HepG2 (cell line): ENCODE measurements at regions not wholly inside any gene's neighbourhood (a gene's known extent, or its start where the extent isn't known, plus 50 kb on each side); places are given as distances from the start of the nearest gene placed in this dataset.

Source experiments
- RBFOX2 ChIP-seq: fragments of 200-400 bp; formaldehyde crosslinking; IDR thresholded peaks from 2 replicates; pipeline ENCODE4 v1.6.1; 2017; ENCODE audit warnings: low read depth, mild to moderate bottlenecking, low read length
- RERE ChIP-seq: IDR thresholded peaks from 2 replicates; pipeline ENCODE4 v1.6.1; 2016; ENCODE audit warnings: low read depth, missing genetic modification reagents, missing compliant biosample characterization
- SMAD1 ChIP-seq: sonication (generic); formaldehyde crosslinking; IDR thresholded peaks from 2 replicates; pipeline ENCODE4 v1.4.0; 2020; ENCODE audit warnings: missing genetic modification reagents, low read depth, mild to moderate bottlenecking, borderline replicate concordance
- ZKSCAN8 ChIP-seq: IDR thresholded peaks from 2 replicates; pipeline ENCODE4 v1.6.1; 2016; ENCODE audit warnings: borderline replicate concordance, missing genetic modification reagents, missing compliant biosample characterization
- ZNF407 ChIP-seq: sonication (generic); formaldehyde crosslinking; IDR thresholded peaks from one replicate; pipeline ENCODE4 v1.5.1; 2020; ENCODE audit warnings: mild to moderate bottlenecking, missing genetic modification reagents; ENCODE audit errors: not compliant biosample characterization
- ZNF446 ChIP-seq: sonication (generic); formaldehyde crosslinking; IDR thresholded peaks from 2 replicates; pipeline ENCODE4 v1.5.0; 2020; ENCODE audit warnings: mild to moderate bottlenecking, missing genetic modification reagents
- ZNF678 ChIP-seq: sonication (generic); formaldehyde crosslinking; IDR thresholded peaks from 2 replicates; pipeline ENCODE4 v1.4.0; 2020; ENCODE audit warnings: mild to moderate bottlenecking, missing genetic modification reagents
- ZNF75D ChIP-seq: sonication (generic); formaldehyde crosslinking; IDR thresholded peaks from 2 replicates; pipeline ENCODE4 v1.8.1; 2023; ENCODE audit warnings: missing genetic modification reagents, mild to moderate bottlenecking, borderline replicate concordance
- ZNF816 ChIP-seq: sonication (generic); formaldehyde crosslinking; IDR thresholded peaks from 2 replicates; pipeline ENCODE4 v1.8.0; 2022; ENCODE audit warnings: missing genetic modification reagents, mild to moderate bottlenecking, borderline replicate concordance
- ZSCAN29 ChIP-seq: sonication (generic); formaldehyde crosslinking; conservative IDR thresholded peaks from 2 replicates; pipeline ENCODE4 v1.4.0; 2020; ENCODE audit warnings: mild to moderate bottlenecking, missing genetic modification reagents
- TF ChIP-seq, protein P1 (sequence below): sonication (generic); formaldehyde crosslinking; IDR thresholded peaks from 2 replicates; pipeline ENCODE4 v1.4.0; 2020; ENCODE audit warnings: mild to moderate bottlenecking, missing genetic modification reagents

GRCh38 chr3:8443829-8444791 lies 57.5 kb upstream of the LMCD1 start (continued):
- TF ChIP-seq ZKSCAN8 (CRISPR knock-in tag) (peak; percentile 66; the same call in 1 of the 2 replicates), RERE (CRISPR knock-in tag) (peak; percentile 81; the same call in 1 of the 2 replicates), ZSCAN29 (no peak), ZNF678 (CRISPR knock-in tag) (no peak), SMAD1 (no peak), ZNF75D (no peak), ZNF816 (CRISPR knock-in tag) (no peak; the same call in 1 of the 2 replicates), ZNF407 (CRISPR knock-in tag) (no peak), RBFOX2 (peak; percentile 44; the same call in 1 of the 2 replicates), ZNF446 (CRISPR knock-in tag) (no peak)
- TF ChIP-seq, protein P1, sequence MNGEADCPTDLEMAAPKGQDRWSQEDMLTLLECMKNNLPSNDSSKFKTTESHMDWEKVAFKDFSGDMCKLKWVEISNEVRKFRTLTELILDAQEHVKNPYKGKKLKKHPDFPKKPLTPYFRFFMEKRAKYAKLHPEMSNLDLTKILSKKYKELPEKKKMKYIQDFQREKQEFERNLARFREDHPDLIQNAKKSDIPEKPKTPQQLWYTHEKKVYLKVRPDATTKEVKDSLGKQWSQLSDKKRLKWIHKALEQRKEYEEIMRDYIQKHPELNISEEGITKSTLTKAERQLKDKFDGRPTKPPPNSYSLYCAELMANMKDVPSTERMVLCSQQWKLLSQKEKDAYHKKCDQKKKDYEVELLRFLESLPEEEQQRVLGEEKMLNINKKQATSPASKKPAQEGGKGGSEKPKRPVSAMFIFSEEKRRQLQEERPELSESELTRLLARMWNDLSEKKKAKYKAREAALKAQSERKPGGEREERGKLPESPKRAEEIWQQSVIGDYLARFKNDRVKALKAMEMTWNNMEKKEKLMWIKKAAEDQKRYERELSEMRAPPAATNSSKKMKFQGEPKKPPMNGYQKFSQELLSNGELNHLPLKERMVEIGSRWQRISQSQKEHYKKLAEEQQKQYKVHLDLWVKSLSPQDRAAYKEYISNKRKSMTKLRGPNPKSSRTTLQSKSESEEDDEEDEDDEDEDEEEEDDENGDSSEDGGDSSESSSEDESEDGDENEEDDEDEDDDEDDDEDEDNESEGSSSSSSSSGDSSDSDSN (CRISPR knock-in tag): no peak
